GM03348 (cell line): ENCODE measurements at regions not wholly inside any gene's neighbourhood (a gene's known extent, or its start where the extent isn't known, plus 50 kb on each side); places are given as distances from the start of the nearest gene placed in this dataset.
A peak's percentile ranks its signal among the peaks of the same experiment; 100 is the strongest.

Source experiments
- DNase-seq: peaks from one replicate; pipeline ENCODE4 v3.0.0; 2012; ENCODE audit warnings: low spot score

DNA sequence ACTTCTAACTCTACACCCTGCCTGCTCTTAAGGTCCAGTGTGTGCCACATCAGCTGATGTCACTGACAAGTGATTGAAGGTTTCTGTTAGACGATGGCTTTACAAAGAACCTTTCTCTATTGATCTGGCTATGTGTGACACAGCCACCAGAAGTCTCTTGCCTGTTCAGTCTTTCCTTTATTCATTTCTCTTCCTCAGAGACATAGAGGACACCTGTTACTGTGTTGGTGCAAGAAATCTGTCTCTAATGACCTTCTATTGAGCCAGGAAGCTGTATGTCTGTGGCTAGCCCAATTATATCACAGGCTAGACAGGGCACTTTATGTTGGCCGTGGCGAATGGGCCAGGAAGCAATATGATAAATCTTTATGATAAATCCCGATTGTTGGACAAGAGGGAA is 173.3 kb upstream of the GAP43 start:
- DNase-seq = no peak

DNA sequence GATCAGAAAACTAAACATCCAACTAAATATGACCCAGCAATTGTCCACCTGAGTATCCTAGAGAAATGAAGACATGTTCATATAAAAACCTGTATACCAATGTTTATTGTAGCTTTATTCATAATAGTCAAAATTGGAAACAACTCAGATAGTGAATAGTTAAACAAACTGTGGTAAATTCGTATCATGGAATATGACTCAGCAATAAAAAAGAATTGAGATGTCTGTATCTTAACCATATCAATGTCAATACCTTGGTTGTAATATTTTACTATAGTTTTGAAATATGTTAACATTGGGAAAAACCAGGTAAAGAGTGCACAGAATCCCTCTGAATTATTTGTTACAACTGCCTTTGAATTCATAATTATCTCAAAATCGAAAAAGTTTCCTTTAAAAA is 159.3 kb upstream of the GAP43 start:
- DNase-seq = no peak

DNA sequence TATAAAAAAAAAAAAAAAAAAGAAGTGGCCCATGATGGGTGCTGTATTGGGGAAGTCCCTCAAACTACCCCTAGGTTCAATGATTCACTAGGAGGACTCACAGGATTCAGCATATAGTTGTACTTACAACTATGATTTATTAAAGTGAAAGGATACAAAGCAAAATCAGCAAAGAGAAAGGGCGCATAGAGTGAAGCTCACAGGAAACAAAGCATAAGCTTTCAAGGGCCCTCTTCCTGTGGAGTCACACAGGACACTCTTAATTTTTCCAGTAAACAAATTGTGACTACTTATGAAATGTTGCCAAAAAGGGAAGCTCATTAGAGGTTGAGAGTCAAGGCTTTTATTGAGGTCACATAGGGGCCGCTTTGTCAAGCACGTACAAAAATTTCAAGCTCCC is 153.7 kb upstream of the GAP43 start:
- DNase-seq = no peak

DNA sequence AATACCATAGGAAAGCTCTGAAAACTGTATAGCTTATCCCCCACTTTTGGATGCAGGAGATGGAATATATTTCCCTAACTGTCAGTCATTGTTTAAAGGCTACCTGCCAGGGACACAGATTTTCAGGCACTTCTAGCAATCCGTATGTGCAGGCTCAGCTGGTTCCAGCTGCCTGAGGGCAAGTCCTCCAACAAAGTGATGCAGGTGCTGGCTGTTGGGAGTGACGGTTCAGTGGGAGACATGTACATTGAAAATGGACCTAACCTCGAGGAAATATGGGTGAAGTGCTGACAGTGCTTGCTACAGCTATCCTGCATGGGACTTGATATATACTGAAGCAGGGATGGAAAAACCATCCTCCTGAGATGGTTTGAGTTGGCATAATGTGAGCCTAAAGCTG is 153.1 kb upstream of the GAP43 start:
- no peak for DNase-seq

DNA sequence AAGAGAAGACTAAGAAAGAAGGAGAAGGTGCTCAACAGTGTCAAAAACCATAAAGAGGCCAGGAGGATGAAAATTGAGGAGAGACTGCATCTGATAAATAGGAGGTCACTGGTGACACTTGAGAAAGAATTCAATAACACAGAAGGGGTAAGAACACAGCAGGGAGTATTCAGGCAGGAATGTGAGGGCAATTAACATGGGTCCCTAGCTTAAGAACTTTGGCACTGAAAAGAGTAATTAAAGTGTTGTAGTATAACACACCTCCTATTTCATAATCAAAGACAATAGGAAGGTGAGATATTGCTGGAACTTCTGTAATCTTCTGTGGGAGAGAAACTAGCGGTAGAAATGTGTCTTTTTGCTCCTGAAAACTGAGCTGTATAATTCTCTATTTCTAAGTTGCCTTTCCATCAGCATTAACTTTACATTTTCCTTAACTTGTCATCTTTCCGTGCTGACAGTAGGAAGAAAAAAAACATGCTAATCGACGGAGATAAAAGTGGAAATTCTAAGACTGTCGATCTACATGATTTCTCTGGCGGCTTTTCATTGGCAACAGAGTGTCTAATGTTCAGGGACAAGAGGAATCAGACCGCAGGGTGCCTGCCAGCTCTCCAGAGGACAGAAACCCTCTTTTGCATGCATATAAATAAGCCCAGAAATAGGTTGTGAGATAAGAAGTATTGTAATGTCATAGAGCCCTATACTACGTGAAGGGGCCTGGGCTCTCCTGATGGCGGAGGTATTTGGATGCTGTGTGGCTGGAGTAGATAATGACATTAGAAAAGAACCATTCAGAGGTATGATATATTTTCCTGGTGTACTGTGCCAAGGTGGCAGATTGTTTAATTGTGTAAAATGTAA is 147.9 kb upstream of the GAP43 start:
- DNase-seq = no peak

DNA sequence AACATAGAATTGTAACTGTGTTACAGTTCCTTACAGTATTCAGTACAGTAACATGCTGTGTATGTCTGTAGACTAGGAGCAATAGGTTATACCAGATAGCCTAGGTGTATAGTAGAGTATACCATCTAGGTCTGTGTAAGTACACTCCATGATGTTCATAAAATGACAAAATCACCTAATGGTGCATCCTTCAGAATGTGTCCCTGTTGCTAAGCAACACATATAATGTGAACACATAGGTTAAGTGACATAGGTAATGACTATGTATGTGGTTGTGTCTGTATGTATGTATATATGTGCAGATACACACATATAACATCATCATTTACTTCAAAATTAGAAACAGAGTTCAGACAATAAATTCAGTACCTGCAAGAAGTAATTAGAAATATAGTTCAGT is 146.8 kb upstream of the GAP43 start:
- no peak for DNase-seq

DNA sequence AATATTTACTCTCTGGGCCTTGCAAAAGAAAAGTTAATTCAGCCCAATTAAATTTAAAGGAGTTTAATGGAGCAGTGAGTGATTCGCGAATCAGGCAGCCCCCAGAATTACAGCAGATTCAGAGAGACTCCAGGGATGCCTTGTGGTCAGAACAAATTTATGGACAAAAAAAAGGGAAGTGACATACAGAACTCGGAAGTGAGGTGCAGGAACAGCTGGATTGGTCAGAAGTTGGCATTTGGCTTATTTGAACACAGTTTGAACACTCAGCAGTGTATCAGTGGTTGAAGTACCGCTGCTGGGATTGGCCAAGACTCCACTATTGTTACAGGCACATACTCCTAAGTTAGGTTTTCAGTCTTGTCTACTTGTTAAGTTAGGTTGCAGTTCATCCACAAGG is 145.0 kb upstream of the GAP43 start:
- DNase-seq = no peak

DNA sequence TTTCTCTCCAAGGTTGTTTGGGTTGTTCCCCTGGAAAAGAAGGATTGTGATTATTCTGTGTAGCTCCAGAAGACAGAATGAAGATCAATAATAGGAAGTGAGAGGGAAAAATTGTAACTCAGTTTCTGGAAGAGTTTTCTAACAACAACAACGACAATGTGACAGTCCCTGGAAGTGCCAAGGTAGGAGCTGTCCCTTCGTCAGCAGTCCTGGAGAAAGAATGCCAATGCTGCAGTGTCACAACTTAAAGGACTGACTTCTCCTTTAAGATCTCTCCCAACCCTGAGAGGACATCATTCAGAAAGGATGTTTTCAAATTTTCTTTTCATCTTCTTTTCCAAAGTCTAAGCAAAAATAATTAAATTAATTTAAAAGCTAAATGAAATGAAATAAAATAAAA is 136.4 kb upstream of the GAP43 start:
- DNase-seq = no peak

DNA sequence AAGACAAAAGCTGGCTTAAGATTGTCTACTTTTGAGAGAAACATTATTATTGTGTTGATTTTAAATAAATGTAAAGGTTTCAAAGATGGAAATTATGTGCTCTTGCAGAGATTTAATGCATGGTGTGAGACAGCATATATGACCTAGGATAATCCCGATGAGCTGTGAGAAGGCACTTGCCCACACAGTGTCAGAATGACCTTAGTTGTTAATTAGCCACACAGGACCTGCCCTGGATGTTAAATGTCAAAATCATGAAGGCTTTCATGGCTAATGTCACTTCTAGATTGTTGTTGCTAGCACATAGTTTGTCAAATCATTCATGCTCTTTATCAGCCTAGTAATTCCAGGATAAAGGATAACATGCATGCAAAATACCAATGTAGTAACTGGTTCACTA is 135.3 kb upstream of the GAP43 start:
- DNase-seq = no peak

DNA sequence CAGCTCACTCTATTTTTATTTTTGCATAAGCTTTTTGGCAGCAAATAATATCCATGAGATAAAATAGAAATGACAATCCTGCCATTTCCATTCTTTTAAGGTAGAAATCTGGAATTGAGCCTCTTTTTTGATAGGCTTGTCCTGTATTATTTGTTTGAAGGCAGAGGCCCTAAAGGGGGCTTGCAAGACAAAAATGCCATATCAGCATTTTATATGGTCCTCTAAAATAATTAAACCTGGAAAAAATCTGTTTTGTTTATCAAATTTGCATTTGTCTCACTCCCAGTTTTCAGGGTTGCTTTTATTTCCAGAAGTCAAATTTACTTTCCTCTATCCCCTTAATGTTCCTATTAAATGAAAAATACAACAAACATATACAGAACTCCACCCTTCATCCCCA is 134.9 kb upstream of the GAP43 start:
- DNase-seq = no peak

DNA sequence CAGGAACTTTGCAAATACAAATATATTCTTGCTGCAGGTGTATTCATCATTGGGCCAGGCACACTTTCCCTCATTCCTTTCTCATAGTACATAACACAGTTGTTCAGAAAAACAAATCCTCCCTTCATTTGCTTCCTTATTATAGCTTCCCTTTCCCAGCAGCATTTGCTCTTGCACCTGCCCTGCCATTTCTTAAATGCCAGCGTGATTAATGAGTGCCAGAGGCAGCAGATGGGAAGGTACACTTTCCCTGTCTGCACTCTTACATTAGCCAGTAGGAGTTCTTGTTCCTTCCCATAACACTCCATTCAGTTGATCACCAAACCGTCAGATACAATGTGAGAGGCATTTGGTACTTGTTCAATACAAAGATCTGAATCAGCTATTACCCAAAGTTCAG is 128.5 kb upstream of the GAP43 start:
- DNase-seq = no peak

DNA sequence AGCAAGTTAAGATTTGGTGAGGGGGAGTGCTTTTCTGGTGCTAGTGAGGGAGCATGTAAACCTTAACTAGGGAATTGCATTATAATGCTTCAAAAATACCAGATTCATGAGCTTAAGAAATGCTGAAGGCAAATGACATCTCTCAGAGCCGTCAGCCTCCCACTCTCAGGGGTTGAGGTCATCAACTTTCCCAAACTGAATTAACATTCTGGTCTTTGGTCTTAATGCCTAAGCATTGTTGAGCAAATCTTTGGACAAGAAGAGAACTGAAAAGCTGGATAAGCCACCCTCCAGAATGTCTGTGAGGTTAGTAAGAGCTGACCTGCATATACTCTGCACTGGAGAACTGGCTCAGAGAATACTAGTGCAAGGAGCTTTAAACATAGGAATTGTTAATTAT is 124.9 kb upstream of the GAP43 start:
- no peak for DNase-seq

DNA sequence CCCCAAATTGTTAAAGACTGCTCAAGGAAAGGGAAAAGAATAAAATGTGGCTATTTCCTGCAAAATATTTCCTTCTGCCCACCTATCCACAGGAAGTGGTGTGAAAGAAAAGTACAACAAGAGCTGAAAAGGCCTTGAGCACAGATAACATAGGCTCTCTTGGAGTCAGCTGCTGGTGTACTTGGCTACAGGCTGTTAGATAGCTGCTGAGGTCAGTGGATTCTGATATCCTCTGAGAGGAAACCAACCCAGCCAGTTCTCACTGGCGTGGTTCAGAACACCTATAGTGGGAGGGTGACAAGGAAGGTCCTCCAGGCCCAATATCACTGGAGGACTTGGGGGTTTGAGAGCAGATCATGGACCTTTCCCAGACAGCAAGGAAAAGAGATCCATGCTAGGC is 124.4 kb upstream of the GAP43 start:
- DNase-seq = no peak

DNA sequence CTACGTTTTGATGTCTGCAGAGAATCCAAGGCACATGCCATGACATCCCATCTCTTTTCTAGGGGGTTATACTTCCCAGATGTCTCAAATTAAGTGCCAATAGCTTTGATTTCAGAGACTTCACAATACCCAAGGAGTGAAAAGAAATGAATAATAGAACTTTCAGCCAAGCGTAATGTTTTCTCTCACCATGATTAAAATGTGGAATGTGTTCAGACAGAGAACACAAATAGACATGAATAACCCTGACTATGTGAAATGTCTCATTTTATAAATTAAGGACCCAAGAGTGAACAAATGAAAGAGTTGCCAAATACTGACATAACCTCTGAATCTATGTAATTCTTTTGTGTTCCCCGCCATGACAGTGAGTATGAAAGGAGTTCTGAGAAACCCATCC is 123.6 kb upstream of the GAP43 start:
- DNase-seq = no peak

DNA sequence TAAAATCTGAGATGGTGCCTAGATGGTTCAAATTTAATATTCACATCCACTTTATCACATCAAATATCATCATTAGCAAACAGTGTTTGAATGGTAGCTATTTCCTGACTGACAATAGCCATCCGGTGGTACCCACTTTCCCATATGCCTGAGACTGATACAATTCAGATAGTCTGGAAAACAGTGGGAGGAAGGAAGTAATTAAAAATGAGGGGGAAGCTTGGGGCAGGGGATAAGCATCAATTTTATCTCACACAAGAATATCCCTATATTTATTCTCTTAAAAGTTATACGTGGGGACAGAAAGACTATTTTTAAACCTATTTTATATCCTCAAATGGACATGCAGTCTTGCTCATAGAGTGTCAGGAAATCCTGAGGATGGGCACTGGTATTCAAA is 122.5 kb upstream of the GAP43 start:
- DNase-seq = no peak

DNA sequence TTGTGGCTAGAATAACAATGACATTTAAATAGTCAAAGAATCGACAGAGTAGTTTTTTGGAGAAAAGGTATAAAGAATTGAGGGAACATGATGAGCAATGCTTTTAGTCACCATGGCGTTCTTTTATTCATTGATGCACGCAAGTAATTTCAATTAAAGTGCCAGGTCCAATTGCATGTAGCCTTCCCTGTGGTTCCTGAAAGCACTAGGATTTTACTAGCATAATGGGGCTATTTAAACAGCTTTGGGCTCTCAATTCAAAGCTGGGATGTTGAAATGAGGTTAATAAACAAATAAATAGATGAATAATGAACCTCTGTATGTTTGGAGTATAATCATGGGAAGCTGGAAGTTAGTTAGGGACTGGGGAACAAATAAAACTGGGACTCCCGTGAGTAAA is 121.2 kb upstream of the GAP43 start:
- DNase-seq = no peak

DNA sequence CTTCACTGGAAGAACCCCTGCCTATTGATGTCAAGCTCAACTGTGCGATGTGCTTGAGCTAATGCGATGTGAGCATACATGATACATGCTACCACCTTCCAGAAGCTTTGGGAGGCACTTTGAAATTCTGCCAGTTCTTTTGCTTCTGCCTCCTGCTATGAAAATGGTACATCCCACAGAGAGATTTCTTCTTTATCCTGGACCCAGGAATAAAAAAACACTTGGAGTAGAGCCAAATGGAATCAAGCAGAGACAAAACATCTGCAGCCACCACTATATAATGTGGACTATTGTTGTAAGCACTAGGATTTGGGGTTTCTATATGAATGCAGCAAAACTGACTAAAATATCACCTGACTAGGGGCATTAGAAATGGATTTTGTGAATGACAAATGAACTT is 119.9 kb upstream of the GAP43 start:
- DNase-seq = no peak

DNA sequence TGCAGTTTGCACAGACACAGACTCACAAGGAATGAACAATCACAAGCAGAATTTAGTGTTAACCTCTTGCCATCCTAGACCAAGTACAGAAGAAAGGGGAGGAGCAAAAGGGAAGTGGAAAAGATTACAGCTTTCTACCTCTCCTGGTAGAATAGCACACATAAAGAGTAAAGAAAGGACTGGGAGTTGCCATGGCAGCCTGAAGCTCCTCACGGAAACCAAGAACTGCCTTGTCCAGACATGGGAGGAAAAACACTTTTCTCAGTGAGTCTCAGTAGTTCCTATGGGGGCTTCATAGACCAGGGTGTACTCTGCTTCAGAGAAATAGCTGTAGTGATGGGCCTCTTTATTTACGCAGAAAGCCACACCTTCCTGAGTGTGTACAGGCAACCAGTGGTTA is 114.7 kb upstream of the GAP43 start:
- DNase-seq = no peak

DNA sequence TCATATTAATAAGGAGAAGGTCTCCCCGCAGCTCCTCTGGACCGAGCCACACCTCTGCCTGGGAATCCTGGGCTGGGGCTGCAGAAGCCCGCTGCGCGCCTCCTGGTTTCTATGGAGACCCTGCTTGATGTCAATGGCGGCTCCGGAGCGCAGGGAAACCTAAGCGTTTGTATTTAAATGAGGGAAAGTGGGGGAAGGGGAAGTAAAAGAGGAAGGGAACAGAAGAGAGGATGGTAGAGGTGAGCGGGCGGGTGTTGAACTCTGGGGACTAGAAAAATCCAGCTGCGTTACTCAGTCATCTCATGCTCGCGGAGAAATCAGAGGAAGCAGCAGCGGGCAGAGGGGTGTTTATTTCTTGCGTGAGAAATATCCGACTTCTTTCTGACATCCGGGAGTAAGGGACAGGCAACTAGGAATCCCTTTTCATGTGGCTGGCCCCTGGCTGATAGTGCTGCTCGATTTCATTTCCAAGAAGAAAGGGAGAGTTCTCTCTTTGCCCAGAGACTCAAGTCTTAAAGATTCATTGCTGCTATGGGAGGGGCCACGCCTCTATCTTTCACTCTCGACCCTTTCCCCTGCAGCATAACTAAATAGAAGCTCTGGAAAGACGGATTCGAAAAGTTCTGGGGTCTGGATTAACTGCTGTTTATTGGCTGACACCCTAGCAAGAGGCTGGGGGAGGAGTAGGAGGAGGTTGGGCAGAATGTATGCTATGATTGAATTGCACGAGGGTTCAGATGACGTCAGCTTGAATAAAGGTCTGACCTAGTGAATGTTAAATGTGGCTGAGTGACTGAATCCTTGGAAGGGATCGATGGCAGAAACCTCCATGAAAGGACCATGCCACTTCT is 110.5 kb upstream of the GAP43 start:
- peak; percentile 50 for DNase-seq

DNA sequence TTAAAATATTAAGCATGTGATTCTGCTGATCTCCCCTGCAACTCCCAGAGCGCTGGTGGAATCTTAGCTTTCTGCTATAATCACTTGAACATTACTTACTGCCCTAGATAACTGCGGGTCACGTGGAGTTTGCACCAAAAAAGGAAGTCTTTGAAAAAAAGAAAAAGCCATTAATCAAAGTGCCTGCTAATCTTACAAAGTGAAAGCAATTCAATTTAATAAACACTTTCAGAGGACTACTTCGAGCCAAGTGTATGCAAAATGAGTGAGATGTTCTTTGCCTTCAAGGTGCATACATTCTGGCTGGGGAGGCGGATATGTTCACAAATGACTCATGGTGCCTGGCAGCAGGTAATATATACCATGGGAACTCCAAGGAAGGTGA is 109.9 kb upstream of the GAP43 start:
- no peak for DNase-seq

DNA sequence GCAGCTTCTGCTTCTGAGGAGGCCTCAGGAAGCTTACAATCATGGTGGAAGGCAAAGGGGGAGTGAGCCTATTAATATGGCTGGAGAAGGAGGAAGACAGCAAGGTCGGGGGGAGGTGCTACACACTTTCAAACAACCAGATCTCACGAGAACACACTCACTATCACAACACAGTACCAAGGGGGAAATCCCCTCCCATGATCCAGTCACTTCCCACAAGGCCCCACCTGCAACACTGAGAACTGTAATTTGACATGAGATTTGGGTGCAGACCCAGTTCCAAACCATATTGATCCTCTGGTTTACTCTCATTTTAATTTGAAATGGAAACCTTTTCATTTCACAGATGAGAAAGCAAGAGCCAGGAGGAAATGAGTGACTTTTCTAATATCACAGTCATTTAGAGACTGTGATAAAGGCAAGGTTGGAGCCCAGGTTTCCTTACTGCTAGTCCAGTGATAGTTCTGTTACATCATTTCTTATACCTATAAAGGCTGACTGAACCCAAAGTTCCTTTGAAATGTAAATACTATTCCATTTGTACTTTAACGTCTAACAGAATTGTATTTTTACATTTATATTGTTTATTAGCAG is 105.8 kb upstream of the GAP43 start:
- no peak for DNase-seq

DNA sequence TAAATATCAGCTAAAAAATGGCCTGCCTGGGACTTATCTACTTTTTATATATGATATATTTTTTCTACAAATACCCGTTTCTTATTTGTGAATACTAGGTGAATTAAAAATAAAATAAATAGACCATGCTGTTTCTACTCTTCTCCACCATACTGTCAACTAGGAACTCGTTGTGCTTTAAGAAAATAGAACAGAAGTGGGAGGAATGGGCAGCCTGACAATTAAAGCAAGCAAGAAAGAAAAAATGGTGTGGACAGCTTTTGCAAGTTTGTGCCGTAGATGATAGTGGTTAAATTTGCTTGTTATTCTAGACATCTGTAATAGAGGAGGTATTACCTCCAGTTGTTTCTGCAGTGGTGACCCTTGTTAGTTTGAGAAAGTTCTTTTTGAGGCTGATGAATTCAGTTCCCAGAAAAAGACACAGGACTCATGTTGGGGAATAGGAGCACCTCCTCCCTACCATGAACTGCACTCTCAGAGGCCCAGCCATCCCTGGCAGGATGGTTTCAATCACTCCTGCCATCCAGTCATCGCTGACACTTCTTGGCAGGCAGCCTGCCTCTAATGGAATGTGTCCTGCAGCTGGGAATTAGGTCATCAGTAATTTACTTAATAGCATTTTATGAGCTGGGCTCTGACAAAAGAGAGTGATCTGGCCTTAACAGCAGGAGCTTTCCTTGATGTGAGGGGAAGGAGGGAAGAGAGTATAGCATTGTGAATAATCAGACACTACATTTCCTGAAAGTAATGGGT is 105.0 kb upstream of the GAP43 start:
- DNase-seq = peak; percentile 82
